ENCODE measurements at regions not wholly inside any gene's neighbourhood (a gene's known extent, or its start where the extent isn't known, plus 50 kb on each side); places are given as distances from the start of the nearest gene placed in this dataset.

DNA sequence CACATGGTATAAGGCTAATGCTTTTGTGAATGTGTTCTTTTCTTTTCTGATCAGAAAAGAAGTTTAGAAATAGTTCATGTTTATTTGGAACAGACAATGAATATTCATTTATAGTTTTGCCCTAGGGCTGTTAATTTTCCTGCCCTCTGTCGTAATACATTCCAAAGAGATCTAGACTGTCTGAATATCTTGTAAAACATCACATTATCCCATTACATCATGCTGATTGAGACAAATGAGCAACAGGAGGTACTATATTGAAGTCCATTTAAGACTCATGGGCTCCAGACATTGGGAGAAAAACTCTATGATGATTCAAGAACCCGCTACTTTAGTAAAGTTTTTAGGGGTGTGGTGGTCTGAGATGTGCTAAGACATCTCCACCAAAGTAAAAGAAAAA lies 121.2 kb upstream of the MAP1B start:
- TF ChIP-seq, protein P1, sequence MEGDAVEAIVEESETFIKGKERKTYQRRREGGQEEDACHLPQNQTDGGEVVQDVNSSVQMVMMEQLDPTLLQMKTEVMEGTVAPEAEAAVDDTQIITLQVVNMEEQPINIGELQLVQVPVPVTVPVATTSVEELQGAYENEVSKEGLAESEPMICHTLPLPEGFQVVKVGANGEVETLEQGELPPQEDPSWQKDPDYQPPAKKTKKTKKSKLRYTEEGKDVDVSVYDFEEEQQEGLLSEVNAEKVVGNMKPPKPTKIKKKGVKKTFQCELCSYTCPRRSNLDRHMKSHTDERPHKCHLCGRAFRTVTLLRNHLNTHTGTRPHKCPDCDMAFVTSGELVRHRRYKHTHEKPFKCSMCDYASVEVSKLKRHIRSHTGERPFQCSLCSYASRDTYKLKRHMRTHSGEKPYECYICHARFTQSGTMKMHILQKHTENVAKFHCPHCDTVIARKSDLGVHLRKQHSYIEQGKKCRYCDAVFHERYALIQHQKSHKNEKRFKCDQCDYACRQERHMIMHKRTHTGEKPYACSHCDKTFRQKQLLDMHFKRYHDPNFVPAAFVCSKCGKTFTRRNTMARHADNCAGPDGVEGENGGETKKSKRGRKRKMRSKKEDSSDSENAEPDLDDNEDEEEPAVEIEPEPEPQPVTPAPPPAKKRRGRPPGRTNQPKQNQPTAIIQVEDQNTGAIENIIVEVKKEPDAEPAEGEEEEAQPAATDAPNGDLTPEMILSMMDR (IDR thresholded peaks at IDR 0.05; ENCODE audit: insufficient read depth, missing control alignments), result no peak
- FAIRE-seq (no peak), DNase-seq (ENCODE audit: insufficient read length, low spot score) (no peak)

DNA sequence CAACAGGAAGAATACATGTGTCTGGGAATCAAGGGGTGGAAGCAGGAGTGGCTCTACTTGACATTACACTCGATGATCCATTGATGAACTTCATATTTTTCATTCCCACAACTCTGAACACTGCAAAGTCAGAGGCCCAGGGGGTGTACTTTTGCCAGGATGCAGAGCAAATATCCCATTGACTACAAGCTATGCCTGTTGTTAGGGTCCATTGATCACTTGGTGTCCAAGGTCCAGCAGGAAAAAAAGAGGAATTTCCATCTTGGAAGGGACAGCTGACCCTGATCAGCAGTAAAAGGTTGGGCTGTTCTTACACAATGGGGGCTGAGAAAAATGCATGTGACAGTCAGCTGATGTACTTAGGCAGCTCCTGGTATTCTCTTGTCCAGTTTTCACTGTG lies 118.5 kb upstream of the MAP1B start:
- no peak for DNase-seq (ENCODE audit: insufficient read length, low spot score)
- no peak for FAIRE-seq
- TF ChIP-seq, protein P1 (IDR thresholded peaks at IDR 0.05; ENCODE audit: insufficient read depth, missing control alignments), result no peak

GRCh38 chr5:71993600-71993999 lies 113.7 kb upstream of the MAP1B start:
- TF ChIP-seq, protein P1 (IDR thresholded peaks at IDR 0.05; ENCODE audit: insufficient read depth, missing control alignments), result no peak
- FAIRE-seq (no peak), DNase-seq (ENCODE audit: insufficient read length, low spot score) (no peak)

DNA sequence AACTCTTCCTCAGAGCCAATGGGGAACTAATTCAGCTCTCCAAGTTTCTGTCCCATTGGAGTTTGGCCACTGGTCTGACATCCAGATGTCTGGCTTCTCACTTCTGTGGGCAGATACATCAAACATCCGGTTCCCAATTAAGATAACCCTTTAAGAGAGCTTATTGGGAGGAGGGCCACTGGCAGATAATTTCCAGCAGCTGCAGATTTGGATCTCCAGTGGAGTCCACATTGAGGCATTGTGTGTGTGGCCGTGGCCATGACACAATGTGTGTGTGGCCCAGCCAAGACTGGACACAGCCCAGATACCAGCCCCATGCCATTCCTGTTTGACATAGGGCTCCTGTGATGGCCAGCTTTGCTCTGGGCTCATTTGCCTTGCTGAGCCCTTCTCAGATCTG lies 110.5 kb upstream of the MAP1B start:
- DNase-seq (ENCODE audit: insufficient read length, low spot score), result no peak
- TF ChIP-seq, protein P1 (IDR thresholded peaks at IDR 0.05; ENCODE audit: insufficient read depth, missing control alignments), result no peak
- FAIRE-seq, result no peak

- FAIRE-seq (no peak), DNase-seq (ENCODE audit: insufficient read length, low spot score) (no peak)
- TF ChIP-seq, protein P1 (IDR thresholded peaks at IDR 0.05; ENCODE audit: insufficient read depth, missing control alignments), result no peak
Measured at GRCh38 chr5:71998746-71999145, 108.5 kb upstream of the MAP1B start.

DNA sequence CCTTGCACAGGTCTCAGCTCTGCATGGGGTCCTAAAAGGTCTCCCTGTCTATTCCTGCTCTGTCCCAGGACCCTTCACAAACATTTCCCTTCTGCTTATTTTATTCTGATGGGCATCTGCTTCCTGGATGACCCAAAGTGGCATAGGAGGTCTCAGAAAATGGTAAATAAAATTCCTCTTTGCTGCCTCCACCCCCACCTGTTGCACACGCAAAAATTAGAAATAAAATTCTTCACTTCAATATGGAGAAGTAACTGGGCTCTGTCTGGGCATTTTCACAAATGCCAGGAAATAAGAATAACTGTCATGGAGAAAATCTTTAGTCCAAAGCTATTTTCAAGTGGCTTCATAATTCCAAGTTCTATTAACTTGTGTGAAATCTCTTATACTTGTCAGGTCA lies 106.6 kb upstream of the MAP1B start:
- DNase-seq (ENCODE audit: insufficient read length, low spot score) (no peak), FAIRE-seq (no peak)
- TF ChIP-seq, protein P1 (IDR thresholded peaks at IDR 0.05; ENCODE audit: insufficient read depth, missing control alignments), result no peak

DNA sequence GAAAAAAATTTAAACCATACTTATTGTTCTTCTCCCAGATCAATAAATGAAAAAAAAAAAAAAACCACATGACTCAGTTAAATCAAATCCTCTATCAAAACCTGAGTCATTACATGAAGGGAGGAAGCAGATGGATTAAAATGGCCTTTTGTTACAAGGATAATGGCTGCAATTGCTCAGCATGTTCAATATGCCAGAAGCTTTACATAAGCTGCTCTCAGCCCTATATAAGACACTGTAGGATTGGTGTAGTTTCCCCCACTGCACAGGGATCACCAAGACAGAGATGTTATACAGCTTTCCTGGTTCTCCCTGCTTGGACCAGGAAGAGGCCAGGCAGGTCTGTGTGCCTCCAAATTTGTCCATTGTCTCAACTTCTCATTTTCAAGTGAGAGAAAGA lies 101.6 kb upstream of the MAP1B start:
- TF ChIP-seq, protein P1 (IDR thresholded peaks at IDR 0.05; ENCODE audit: insufficient read depth, missing control alignments), result no peak
- FAIRE-seq, result peak; percentile 29
- DNase-seq (ENCODE audit: insufficient read length, low spot score), result peak; percentile 25
